RWPE2 (cell line): ENCODE measurements at regions not wholly inside any gene's neighbourhood (a gene's known extent, or its start where the extent isn't known, plus 50 kb on each side); places are given as distances from the start of the nearest gene placed in this dataset.
"Not testable (repeated sequence)": the region's sequence is repeated elsewhere in the genome, so short reads cannot be mapped to it uniquely, and the experiment has no call there.

Experiments used
- ATAC-seq: fragments of 200-7000 bp; cut with Tn5 transposase; 3 replicates; pipeline ENCODE4 v1.9.1; 2021; ENCODE audit warnings: low read depth
- DNase-seq: peaks from one replicate; pipeline ENCODE4 v3.0.0-alpha.2; 2020; ENCODE audit warnings: low spot score
- H3K27ac ChIP-seq: fragments of 450-650 bp; 2 replicates; pipeline ENCODE4 v1.5.1; 2017; ENCODE audit warnings: mild to moderate bottlenecking; ENCODE audit not compliant: poor library complexity, severe bottlenecking
- H3K27me3 ChIP-seq: fragments of 250-450 bp; sonication (Bioruptor Pico); 2 replicates; pipeline ENCODE4 v1.5.1; 2021; ENCODE audit warnings: mild to moderate bottlenecking, moderate library complexity; ENCODE audit not compliant: insufficient read depth, poor library complexity, severe bottlenecking
- H3K36me3 ChIP-seq: fragments of 250-450 bp; sonication (Bioruptor Pico); 2 replicates; pipeline ENCODE4 v1.5.1; 2020; ENCODE audit warnings: low read depth, mild to moderate bottlenecking, moderate library complexity
- H3K4me1 ChIP-seq: fragments of 250-450 bp; sonication (Bioruptor Pico); 2 replicates; pipeline ENCODE4 v1.5.1; 2021; ENCODE audit warnings: mild to moderate bottlenecking, moderate library complexity; ENCODE audit not compliant: insufficient read depth, poor library complexity, severe bottlenecking
- H3K4me3 ChIP-seq: fragments of 250-450 bp; sonication (Bioruptor Pico); 2 replicates; pipeline ENCODE4 v1.5.1; 2021; ENCODE audit warnings: mild to moderate bottlenecking, moderate library complexity; ENCODE audit not compliant: severe bottlenecking
- H3K9me3 ChIP-seq: fragments of 250-450 bp; sonication (Bioruptor Pico); 2 replicates; pipeline ENCODE4 v1.5.1; 2021; ENCODE audit warnings: mild to moderate bottlenecking, moderate library complexity; ENCODE audit not compliant: severe bottlenecking

DNA sequence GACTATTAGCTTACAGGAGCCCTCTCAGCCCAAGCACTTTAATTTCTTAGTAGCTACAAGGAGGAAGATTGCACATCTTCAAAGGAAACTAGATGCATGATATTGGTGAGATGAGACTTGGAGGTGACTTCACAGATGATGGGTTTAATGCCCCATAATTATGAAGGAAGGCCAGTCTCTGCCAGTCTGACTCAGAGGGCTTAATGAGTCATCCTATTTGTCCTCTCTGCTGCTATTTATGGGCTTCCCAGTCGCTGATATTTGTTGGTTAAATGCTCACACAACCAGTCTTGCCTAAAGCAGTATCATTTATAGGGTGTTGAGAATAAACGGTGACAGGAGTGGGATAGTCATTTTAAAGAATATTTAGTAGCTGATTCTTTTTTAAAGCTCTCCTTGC is 187.0 kb downstream of the TP53TG3F start:
- not testable (repeated sequence) for H3K4me3 ChIP-seq, H3K27ac ChIP-seq, H3K4me1 ChIP-seq, H3K36me3 ChIP-seq, DNase-seq, H3K27me3 ChIP-seq, H3K9me3 ChIP-seq
- ATAC-seq: peak; percentile 81

DNA sequence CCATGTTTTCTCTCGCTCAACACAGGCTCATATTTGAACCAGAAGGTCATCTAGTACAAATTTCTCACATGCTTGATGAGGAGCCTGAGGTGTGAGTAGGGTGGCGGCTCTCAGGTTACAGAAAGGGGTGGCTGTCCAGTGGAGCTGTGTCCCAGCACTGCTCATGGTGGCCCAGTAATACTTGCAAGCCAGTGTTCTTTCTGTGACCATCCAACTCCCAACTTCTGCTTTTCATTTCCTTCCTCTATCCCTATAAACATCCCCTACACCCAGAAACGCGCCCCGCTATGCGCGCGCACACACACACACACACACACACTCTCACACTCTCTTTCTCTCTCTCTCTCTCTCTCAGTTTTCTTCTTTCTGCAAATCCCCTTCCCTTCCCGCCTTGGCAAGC is 196.3 kb downstream of the TP53TG3F start:
- not testable (repeated sequence) for H3K4me1 ChIP-seq, H3K27me3 ChIP-seq, ATAC-seq, H3K9me3 ChIP-seq, H3K36me3 ChIP-seq, H3K27ac ChIP-seq, DNase-seq, H3K4me3 ChIP-seq

DNA sequence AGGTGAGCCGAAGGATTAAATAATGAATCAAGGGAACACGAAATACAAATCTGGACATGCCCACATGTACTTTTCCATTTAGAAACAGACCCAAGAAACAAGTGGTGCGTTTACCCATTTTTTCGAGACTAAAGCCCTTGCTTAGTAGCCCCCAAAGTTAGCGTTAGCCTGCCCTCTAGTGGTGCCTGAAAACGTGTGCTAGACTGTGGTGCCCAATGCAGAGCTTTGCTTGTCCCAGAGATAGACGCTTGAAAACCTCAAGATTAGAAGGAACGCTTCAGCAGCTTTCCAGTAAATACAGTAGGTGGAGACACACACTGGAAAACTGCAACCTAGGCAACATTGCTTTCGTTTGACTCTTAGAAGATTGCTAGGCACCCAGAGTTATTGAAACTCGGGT is 197.0 kb downstream of the TP53TG3F start:
- H3K36me3 ChIP-seq, H3K9me3 ChIP-seq: not testable (repeated sequence)
- peak; percentile 98 for ATAC-seq

DNA sequence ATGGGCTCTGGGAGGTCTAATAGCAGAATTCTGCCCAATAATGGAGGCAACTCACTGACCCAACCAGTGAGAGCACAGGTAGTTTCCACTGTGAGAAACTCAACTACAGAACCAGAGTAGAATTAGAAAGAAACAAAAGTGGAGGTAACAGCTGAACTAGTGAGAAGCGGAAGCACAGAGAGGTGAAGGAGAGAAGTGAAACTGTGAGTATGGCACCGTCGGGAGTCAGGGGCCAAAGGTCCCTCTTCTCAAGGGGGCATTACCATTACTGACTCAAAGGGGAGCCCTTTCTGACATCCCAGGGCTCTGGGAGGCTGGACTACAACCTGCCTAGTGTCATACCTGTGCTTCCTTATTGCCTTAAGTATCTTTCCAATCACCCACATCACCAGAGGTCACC is 198.3 kb downstream of the TP53TG3F start:
- not testable (repeated sequence) for ATAC-seq, H3K9me3 ChIP-seq, H3K4me1 ChIP-seq, H3K36me3 ChIP-seq, H3K4me3 ChIP-seq, H3K27ac ChIP-seq, H3K27me3 ChIP-seq, DNase-seq

More for the DNA sequence above, 197.0 kb downstream of the TP53TG3F start:
- not testable (repeated sequence) for H3K27me3 ChIP-seq, DNase-seq, H3K27ac ChIP-seq, H3K4me3 ChIP-seq, H3K4me1 ChIP-seq

DNA sequence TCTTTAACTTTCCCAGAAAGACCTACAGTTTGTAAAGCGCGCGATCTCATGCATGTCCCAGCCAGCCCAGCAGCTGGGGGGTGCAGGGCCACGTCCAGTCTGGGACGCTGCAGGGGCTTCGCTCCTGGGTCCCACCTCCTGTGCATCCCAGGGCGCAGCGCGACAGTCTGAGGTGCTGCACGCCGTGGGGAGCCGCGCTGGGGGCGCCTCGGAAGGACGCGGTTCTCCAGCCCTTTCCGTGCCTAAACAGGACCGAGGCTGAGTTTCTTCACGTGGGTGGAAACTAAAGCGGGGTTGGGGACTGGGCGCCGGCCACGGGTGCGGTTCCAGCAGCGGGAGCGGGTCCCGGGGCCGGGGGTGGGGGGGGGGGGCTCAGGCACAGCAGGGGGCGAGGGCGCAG is 221.4 kb downstream of the TP53TG3F start:
- not testable (repeated sequence) for ATAC-seq

DNA sequence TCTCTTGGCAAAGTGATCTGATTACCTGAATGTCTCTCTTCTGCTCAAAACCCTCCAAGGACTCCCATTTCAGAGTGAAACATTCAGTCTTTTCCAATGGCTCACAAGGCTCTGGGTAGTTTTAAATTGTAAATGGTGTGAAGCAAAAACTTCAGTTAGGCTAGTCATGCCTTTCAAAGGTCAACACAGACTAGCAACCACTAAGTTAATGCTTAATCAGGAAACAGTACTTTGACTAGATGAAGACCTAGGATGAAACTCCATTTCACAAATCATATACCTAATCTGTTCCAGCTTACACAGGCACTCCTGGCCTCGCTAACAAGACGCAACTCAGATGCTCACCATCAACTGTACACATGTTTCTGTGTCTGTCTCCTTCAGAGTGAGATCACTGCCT is 240.9 kb downstream of the TP53TG3F start:
- not testable (repeated sequence) for H3K27me3 ChIP-seq, H3K4me1 ChIP-seq, H3K36me3 ChIP-seq, ATAC-seq, DNase-seq, H3K9me3 ChIP-seq, H3K27ac ChIP-seq, H3K4me3 ChIP-seq

More for the DNA sequence above, 221.4 kb downstream of the TP53TG3F start:
- not testable (repeated sequence) for H3K4me3 ChIP-seq, H3K9me3 ChIP-seq, H3K27ac ChIP-seq, DNase-seq, H3K27me3 ChIP-seq, H3K4me1 ChIP-seq, H3K36me3 ChIP-seq

DNA sequence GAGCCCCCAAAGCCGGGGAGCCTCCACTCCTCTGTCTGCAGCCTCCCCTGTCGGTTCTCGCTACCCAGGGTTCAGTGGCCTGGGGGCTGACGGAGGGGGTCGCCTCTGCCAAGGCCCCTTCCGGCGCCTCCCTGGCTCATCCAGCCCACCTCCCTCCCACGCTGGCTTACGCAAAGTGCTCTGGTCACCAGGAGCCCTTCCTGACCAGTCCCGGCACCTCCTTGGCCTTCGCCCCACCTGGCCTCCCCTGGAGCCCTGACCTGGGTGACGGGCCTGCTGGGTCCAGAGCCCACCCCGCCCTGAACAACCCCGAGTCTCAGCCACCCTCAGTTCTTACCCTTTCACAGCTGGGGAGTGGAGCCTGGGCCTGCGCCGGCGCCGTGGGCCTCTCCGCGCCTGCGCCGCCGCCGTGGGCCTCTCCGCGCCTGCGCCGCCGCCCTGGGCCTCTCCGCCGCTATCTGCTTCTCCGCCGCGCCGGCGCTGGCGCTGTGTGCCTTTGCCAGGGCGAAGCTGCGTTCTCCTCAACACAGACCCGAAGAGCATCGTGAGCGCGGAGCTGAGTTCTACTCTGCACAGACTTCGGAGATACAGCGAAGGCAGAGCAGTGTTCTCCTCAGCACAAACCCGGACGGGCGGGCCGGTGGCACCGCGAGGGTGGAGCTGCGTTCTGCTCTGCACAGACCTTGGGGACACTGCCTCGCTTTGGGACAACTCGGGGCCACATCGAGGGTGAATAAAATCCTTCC is 247.6 kb downstream of the TP53TG3F start:
- H3K4me1 ChIP-seq, H3K36me3 ChIP-seq, H3K27ac ChIP-seq, H3K27me3 ChIP-seq, DNase-seq, H3K4me3 ChIP-seq, H3K9me3 ChIP-seq, ATAC-seq: not testable (repeated sequence)

DNA sequence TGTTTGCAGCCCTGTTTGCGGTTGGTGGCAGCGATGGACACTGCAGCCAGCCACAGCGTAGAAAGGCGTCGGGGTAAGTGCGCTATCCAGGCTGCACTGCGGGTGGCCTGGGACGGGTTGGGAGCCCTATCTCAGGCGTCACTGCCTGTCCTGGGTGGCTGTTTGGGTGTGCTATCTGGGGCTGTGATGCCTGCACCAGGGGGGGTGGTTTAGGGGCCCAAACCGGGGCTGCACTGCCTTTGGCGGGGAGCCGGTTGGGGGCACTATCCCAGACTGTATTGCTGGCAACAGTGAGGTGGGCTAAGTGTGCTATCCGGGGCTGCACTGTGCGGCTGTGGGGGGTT is 248.2 kb downstream of the TP53TG3F start:
- H3K4me1 ChIP-seq, H3K9me3 ChIP-seq, H3K27me3 ChIP-seq, DNase-seq, H3K36me3 ChIP-seq, H3K4me3 ChIP-seq, ATAC-seq, H3K27ac ChIP-seq: not testable (repeated sequence)

DNA sequence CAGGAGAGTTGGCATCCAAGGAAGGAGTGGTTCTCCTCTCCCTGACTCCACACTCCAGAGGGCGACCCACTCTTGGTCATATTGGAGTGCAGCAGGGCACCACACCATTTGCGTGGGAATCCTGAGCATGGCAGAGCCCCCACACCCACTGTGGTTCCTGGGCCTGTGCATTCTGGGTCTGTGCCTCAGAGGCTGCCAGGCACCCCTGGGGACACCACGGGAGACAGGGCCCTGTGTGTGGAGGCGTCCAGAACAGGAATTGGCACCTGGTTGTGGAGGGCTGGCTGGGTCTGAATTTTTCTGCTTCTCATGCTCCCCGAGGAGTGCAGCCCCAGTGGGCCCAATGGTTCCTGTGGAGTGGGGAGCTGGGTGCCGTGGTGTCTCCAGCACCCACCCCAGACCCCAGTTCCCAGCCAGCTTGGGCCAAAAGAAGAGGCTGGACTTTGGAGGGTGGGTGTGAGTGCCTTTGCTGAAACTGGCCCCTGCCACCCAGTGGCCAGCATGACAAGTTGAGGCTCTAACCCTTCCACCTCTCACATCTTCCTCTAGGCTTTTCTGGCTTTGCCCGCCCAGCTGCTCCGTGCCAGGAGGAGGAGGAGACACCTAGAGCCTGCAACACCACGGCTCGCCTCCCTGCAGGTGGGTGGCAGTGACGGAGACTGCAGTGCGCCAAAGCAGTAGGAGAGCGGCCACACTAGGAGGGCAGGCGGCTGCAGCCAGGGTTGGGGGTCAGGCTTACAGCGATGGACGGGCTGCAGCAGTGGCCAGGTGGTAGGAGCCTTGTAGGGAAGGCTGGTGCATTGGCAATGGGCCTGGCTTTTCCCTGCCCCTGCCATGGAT is 250.7 kb downstream of the TP53TG3F start:
- H3K36me3 ChIP-seq, H3K9me3 ChIP-seq, H3K4me1 ChIP-seq, H3K27ac ChIP-seq, H3K27me3 ChIP-seq, ATAC-seq, H3K4me3 ChIP-seq: not testable (repeated sequence)
- peak; percentile 33 for DNase-seq

DNA sequence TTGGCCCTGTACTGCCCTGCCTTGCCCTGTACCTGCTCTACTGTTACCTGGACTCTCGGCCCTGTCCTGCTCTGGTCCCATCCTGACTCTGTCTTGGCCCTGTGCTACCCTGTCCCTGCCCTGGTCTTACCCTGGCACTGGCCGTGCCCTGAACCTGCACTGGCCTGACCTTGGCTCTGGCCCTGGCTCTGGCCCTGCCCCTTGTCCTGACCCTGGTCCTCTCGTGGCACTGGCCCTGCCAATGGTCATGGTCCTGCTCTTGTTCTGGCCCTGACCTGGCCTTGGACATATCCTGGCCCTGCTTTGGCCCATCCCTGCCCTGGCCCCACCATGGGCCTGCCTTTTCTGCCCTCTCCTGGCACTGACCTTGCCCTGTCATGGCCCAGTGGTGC is 251.3 kb downstream of the TP53TG3F start:
- H3K4me1 ChIP-seq, H3K36me3 ChIP-seq, H3K4me3 ChIP-seq, H3K27me3 ChIP-seq, DNase-seq, H3K27ac ChIP-seq, ATAC-seq, H3K9me3 ChIP-seq: not testable (repeated sequence)

DNA sequence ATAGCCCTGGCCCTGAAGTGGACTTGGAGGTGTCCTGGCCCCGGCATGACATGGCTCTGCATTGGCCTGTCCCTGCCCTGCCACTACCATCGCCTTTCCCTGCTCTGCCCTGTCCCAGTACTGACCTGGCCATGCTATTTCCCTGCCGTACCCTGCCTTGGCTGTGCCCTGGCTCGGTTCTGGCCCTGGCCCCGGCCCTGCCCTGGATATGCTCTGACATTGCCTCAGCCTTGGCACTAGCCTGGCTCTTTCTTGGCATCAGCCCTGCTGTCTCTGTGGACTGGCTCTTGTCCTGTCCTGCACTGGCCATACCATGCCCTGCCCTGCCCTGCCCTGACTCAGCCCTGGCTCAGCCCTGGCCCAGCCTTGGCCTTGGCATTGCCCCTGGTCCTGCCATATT is 252.2 kb downstream of the TP53TG3F start:
- H3K9me3 ChIP-seq, H3K4me3 ChIP-seq, H3K27ac ChIP-seq, ATAC-seq, H3K27me3 ChIP-seq, H3K4me1 ChIP-seq, H3K36me3 ChIP-seq, DNase-seq: not testable (repeated sequence)
